ENCODE measurements at regions not wholly inside any gene's neighbourhood (a gene's known extent, or its start where the extent isn't known, plus 50 kb on each side); places are given as distances from the start of the nearest gene placed in this dataset.

DNA sequence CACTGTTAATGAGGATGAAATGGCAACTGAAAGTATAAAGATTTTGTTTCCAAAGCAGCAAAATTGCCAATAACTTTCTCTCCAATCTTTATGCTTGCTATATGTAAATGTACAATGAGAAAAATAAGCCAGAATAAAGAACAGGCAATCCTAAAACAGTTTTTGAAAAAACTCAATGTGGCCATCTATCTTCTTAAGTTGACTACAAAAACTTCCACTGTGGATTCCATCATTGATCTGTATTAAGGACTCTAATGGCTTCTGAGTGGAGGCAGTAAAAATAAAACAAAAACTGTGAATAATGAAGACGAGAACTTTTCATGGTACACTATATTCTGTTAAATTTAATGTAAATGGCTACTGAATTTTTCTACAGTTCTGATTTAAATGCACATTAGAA, 382.9 kb downstream of the TMEM232 start (continued):
- TF ChIP-seq, protein P1, sequence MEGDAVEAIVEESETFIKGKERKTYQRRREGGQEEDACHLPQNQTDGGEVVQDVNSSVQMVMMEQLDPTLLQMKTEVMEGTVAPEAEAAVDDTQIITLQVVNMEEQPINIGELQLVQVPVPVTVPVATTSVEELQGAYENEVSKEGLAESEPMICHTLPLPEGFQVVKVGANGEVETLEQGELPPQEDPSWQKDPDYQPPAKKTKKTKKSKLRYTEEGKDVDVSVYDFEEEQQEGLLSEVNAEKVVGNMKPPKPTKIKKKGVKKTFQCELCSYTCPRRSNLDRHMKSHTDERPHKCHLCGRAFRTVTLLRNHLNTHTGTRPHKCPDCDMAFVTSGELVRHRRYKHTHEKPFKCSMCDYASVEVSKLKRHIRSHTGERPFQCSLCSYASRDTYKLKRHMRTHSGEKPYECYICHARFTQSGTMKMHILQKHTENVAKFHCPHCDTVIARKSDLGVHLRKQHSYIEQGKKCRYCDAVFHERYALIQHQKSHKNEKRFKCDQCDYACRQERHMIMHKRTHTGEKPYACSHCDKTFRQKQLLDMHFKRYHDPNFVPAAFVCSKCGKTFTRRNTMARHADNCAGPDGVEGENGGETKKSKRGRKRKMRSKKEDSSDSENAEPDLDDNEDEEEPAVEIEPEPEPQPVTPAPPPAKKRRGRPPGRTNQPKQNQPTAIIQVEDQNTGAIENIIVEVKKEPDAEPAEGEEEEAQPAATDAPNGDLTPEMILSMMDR (IDR thresholded peaks at IDR 0.05 in 2 of 3, conservative IDR thresholded peaks at IDR 0.05 in 1 of 3; ENCODE audit: borderline replicate concordance in 1 of 3, insufficient read depth in 1 of 3, low read depth in 2 of 3, low read length in 2 of 3): no peak
- TF ChIP-seq ELF1 (IDR thresholded peaks at IDR 0.05; ENCODE audit: borderline replicate concordance, low read depth): no peak
- TF ChIP-seq, protein P2, sequence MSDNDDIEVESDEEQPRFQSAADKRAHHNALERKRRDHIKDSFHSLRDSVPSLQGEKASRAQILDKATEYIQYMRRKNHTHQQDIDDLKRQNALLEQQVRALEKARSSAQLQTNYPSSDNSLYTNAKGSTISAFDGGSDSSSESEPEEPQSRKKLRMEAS (IDR thresholded peaks at IDR 0.05): no peak

DNA sequence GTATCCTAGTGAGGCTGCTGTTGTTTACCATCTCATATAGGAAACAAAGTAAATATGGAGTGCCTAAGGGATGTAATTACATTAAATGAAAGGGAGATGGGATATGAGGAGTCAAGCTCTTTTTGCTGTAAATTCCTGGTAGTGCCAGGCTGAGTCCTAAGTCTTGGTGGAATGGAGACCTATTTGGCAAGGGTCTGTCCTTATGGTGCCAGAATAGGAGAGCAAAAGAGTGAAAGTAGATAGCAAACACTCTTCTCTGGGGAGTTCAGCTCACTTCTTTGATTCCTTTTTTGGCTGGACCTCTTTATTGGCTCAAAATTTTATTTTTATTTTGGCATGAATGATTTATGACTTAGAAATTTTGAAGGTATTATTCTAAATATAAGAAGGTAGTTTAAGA, 380.8 kb downstream of the TMEM232 start:
- Histone ChIP-seq H3K4me2 (ENCODE audit: low read length) (no peak overlapping the region), H3K79me2 (ENCODE audit: insufficient read depth, low read length) (no peaks in the 10 kb centered on the region), H3K4me3 (replicated peaks in 1 of 2; ENCODE audit: low read depth in 1 of 2, low read length in 2 of 2) (no peak overlapping the region), H3K27me3 (ENCODE audit: insufficient read depth, low read length) (no peaks in the 10 kb centered on the region), H3K4me1 (ENCODE audit: control insufficient read depth in 1 of 2, insufficient read depth in 2 of 2, low read length in 2 of 2) (no peaks in the 10 kb centered on the region), H4K20me1 (ENCODE audit: insufficient read depth) (no peaks in the 10 kb centered on the region), H3K9me2 (ENCODE audit: insufficient read depth) (no peaks in the 10 kb centered on the region), H2AFZ (ENCODE audit: low read depth, low read length, poor library complexity, severe bottlenecking) (no peak overlapping the region), H3K27ac (ENCODE audit: low read depth, low read length) (no peak overlapping the region), H3K9me3 (ENCODE audit: control insufficient read depth in 1 of 2, insufficient read depth in 1 of 2, low read depth in 1 of 2, low read length in 2 of 2) (no peaks in the 10 kb centered on the region), H3K9ac (ENCODE audit: low read length) (no peak overlapping the region), H3K36me3 (ENCODE audit: control insufficient read depth in 1 of 2, insufficient read depth in 2 of 2, low read length in 2 of 2) (no peaks in the 10 kb centered on the region)
- CTCF ChIA-PET: no interaction called here
- intact Hi-C loops (cut with micrococcal nuclease): no loop called here
- POLR2A ChIA-PET: no interaction called here
- DNase-seq (ENCODE audit: low read depth, low spot score) (no peak), ATAC-seq (no peak)
- RAD21 ChIA-PET (ENCODE audit: low non-redundant PET in 1 of 2, low total read pairs in 2 of 2, uncharacterized antibody in 2 of 2, unreplicated experiment in 2 of 2): no interaction called here
- no TSS peak for BruUV-seq (replicated peaks)
- TF ChIP-seq, protein P3, sequence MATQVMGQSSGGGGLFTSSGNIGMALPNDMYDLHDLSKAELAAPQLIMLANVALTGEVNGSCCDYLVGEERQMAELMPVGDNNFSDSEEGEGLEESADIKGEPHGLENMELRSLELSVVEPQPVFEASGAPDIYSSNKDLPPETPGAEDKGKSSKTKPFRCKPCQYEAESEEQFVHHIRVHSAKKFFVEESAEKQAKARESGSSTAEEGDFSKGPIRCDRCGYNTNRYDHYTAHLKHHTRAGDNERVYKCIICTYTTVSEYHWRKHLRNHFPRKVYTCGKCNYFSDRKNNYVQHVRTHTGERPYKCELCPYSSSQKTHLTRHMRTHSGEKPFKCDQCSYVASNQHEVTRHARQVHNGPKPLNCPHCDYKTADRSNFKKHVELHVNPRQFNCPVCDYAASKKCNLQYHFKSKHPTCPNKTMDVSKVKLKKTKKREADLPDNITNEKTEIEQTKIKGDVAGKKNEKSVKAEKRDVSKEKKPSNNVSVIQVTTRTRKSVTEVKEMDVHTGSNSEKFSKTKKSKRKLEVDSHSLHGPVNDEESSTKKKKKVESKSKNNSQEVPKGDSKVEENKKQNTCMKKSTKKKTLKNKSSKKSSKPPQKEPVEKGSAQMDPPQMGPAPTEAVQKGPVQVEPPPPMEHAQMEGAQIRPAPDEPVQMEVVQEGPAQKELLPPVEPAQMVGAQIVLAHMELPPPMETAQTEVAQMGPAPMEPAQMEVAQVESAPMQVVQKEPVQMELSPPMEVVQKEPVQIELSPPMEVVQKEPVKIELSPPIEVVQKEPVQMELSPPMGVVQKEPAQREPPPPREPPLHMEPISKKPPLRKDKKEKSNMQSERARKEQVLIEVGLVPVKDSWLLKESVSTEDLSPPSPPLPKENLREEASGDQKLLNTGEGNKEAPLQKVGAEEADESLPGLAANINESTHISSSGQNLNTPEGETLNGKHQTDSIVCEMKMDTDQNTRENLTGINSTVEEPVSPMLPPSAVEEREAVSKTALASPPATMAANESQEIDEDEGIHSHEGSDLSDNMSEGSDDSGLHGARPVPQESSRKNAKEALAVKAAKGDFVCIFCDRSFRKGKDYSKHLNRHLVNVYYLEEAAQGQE (IDR thresholded peaks at IDR 0.05; ENCODE audit: low read depth): no peak
- TF ChIP-seq CBX3 (IDR thresholded peaks at IDR 0.05; ENCODE audit: low read depth) (no peak), ZNF274 (IDR thresholded peaks at IDR 0.05; ENCODE audit: low read depth, low read length) (no peak), ELF1 (IDR thresholded peaks at IDR 0.05; ENCODE audit: borderline replicate concordance, low read depth) (no peak), TCF7L2 (IDR thresholded peaks at IDR 0.05; ENCODE audit: borderline replicate concordance, extremely low read depth, insufficient read depth, insufficient read length) (no peak), CEBPB (IDR thresholded peaks at IDR 0.05; ENCODE audit: low read depth) (no peak), EZH2 (IDR thresholded peaks at IDR 0.05) (no peak), EGR1 (IDR thresholded peaks at IDR 0.05; ENCODE audit: low read depth) (no peak), POLR2A (IDR thresholded peaks at IDR 0.05; ENCODE audit: borderline replicate concordance, extremely low read depth, insufficient read depth, insufficient read length) (no peak), EZH2phosphoT487 (IDR thresholded peaks at IDR 0.05; ENCODE audit: borderline replicate concordance) (no peak), SRF (IDR thresholded peaks at IDR 0.05; ENCODE audit: low read depth) (no peak)
- TF ChIP-seq, protein P1 (IDR thresholded peaks at IDR 0.05 in 2 of 3, conservative IDR thresholded peaks at IDR 0.05 in 1 of 3; ENCODE audit: borderline replicate concordance in 1 of 3, insufficient read depth in 1 of 3, low read depth in 2 of 3, low read length in 2 of 3): no peak
- TF ChIP-seq, protein P2 (IDR thresholded peaks at IDR 0.05): no peak
- TF ChIP-seq, protein P4, sequence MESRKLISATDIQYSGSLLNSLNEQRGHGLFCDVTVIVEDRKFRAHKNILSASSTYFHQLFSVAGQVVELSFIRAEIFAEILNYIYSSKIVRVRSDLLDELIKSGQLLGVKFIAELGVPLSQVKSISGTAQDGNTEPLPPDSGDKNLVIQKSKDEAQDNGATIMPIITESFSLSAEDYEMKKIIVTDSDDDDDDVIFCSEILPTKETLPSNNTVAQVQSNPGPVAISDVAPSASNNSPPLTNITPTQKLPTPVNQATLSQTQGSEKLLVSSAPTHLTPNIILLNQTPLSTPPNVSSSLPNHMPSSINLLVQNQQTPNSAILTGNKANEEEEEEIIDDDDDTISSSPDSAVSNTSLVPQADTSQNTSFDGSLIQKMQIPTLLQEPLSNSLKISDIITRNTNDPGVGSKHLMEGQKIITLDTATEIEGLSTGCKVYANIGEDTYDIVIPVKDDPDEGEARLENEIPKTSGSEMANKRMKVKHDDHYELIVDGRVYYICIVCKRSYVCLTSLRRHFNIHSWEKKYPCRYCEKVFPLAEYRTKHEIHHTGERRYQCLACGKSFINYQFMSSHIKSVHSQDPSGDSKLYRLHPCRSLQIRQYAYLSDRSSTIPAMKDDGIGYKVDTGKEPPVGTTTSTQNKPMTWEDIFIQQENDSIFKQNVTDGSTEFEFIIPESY (IDR thresholded peaks at IDR 0.05; ENCODE audit: extremely low read depth, insufficient replicate concordance, low read length): no peak
